GM20000 (cell line): ENCODE measurements at regions not wholly inside any gene's neighbourhood (a gene's known extent, or its start where the extent isn't known, plus 50 kb on each side); places are given as distances from the start of the nearest gene placed in this dataset.

Source experiments
- DNase-seq: peaks from one replicate; pipeline ENCODE4 v3.0.0; 2012; ENCODE audit warnings: low spot score
- TF ChIP-seq, protein P1 (sequence below): IDR thresholded peaks from 2 replicates; pipeline ENCODE4 v1.5.1; 2012; ENCODE audit warnings: mild to moderate bottlenecking, control low read depth; ENCODE audit errors: extremely low read depth, missing control alignments

DNA sequence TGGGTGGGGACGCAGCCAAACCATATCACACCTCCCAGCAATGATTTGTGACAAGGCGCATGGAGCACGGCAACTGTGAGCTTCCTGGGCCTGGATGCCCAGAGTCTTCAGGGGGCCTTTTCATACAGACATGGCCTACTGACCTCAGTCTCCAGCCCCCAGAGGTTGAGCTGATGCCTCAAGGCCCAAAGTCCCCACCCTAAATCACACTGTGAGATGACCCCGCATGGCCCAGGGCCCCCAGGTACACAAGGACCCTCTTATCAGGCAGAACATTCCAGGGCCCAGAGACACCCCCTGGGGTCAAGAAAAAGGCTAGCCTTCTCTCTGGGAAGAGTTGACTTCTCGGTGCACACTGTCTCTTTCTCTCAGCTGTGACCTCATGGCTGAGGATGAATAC, 179.7 kb upstream of the C1orf174 start:
- TF ChIP-seq, protein P1, sequence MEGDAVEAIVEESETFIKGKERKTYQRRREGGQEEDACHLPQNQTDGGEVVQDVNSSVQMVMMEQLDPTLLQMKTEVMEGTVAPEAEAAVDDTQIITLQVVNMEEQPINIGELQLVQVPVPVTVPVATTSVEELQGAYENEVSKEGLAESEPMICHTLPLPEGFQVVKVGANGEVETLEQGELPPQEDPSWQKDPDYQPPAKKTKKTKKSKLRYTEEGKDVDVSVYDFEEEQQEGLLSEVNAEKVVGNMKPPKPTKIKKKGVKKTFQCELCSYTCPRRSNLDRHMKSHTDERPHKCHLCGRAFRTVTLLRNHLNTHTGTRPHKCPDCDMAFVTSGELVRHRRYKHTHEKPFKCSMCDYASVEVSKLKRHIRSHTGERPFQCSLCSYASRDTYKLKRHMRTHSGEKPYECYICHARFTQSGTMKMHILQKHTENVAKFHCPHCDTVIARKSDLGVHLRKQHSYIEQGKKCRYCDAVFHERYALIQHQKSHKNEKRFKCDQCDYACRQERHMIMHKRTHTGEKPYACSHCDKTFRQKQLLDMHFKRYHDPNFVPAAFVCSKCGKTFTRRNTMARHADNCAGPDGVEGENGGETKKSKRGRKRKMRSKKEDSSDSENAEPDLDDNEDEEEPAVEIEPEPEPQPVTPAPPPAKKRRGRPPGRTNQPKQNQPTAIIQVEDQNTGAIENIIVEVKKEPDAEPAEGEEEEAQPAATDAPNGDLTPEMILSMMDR: no peak
- DNase-seq: no peak

DNA sequence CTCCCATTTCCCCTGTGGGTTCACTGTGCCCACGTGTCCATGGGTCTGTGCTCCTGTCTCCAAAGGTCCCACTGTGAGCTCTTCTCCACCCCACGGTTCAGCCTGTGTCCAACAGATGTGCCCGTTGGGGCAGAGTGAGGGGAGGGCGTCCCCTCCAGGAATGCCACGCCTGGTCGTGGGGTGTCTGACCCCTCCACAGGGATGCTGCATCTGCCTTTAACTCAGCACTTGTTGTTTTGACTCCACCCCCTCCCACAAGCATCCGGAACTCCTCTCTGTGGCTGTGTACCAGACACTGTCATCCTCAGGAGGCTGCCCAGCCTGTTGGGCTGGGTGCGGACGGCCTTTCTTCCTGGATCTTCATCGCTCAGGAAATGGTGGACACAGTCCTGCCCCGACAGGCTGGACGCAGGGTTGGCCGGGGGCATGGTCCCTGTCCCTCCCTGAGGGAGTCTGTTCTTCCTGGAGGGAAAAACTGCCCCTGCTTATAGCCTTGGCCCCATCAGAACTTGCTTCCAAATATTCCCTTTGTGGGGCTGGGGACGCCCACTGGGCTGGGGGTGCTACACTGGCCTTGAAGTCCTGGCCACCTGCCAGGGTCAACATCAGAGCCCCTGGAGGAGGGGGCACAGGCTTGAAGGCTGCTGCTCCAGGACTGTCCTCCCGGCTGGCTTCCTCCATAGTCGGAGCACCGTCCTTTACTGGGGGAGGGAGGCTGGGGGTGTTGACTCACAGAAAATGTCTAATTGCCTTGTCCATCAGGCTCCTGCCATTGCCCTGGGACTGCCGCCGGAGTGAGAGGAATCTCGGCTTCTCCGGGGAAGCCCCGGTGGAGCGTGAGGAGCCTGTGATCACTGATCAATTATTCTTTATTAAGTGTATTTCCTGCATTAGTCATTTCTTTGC, 182.0 kb upstream of the C1orf174 start:
- TF ChIP-seq, protein P1: no peak
- no peak for DNase-seq

DNA sequence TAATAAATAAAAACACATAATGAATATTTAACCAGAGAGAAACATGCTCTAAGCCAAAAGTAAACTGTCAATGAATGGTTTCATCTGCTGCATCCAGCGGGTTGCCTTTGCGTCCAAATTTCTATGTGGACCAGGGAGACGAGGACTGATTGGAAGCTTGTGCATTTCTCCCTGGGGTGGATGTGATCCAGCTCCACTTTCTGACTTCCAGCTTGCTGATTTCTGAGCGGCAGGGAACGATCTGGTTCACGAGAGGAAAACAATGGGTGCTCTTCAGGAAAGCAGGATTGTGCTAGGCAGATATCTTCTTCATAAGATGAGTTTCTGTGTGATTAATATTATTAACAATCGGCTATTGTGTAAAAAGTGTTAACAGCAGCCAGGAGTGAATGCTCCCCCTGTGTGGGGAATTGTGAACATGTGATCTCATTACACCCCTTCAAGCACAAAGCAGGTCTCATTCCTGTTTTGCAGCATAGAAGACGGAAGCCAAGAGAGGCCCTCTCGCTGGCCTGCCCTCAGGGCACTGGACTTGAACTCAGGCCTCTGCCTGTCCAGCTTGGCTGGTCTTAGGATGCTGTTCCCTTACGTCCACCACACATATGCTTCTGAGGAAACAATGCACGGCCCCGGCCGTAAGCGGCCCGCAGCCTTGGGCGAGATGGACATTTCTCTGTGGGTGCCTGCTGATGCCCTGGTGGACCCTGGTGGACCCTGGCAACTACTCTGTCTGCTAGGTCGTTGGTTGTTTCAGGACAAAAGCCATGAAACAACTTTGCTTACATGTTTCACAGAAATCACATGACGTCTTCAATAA, 183.4 kb upstream of the C1orf174 start:
- DNase-seq: no peak
- TF ChIP-seq, protein P1: no peak

DNA sequence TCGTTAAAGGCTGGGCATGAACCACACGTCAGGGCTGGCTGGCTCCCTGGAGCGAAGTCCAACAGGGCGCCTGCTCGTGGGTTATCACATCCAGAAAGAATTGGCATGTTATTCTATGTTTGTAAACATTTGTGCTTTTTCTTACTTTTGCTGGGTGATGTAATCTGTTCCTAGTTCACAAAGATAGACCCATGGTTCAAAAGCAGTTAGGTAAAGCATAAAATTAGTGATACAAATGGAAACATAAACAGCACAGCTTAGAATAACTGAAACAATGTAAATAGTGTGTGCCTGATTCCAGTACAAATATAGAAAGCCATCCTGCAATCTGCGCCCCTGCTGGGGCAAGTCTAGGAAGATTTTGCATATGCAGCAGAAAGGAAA, 184.0 kb upstream of the C1orf174 start:
- TF ChIP-seq, protein P1: no peak

DNA sequence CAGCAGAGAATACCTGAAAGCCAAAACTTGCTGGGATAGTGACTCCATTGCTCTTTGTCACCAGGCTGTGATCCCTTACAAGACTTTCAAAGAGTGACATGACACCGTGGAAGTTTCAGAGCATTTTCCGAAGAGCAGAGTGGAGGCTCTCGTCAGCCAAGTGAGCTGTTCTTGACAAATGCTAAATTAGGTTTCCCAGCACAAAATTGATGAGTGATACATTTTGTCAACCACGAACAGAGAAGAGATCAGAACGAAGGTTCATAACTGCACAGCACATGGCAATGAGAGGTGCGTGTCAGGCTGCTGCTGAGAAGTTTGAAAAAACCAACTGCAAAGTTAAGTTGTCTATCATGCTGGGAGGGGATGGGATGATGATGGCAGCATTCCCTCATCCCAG, 184.4 kb upstream of the C1orf174 start:
- TF ChIP-seq, protein P1: no peak
- no peak for DNase-seq

More for the DNA sequence above, 184.0 kb upstream of the C1orf174 start:
- no peak for DNase-seq

DNA sequence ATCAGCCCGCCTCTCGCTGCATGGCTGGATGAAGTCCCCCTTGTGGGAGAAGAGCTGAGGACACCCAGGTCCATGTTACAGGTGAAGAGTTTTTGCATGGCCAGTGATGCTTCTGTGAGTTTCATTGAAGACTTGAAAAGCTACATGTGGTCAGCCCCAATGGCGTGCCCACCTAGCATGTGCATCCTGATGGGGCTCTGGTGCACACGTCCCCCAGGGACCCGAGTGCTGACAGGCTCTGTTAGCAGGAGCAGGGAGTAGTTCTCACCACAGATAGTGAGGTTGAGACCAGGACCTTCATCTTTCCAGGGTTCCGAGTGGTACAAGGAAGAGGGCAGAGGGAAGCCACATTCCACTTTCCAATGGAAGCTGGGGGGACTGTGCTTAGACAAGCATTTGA, 184.8 kb upstream of the C1orf174 start:
- TF ChIP-seq, protein P1: no peak
- no peak for DNase-seq

DNA sequence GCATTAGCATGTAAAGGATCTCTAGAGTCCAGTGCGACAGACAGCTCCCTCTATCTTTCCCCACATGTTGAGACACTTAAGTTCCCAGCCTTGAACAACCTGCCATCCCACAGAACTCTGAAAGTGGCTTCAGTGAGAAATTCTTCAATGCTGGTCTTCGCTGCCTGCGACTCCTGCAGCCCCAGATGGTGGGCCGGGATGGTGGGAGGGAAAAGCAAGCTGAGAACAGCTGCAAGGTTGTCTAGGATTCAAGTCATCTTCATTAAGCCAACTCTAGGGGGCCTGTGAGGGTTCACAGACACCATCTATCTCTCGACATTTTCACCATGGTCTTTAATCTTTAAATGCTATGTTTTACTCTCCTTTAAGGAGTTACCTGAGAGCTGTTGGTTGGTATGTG, 185.5 kb upstream of the C1orf174 start:
- TF ChIP-seq, protein P1: no peak
- DNase-seq: no peak
